Tibial nerve (tissue), 4 donors: ENCODE measurements at regions not wholly inside any gene's neighbourhood (a gene's known extent, or its start where the extent isn't known, plus 50 kb on each side); places are given as distances from the start of the nearest gene placed in this dataset.

ENCODE experiments used
- EP300 ChIP-seq, 2 donors: sonication (generic); formaldehyde crosslinking; IDR thresholded peaks; one replicate each; pipeline ENCODE4 v1.6.1; 2017; ENCODE audit warnings: antibody characterized with exemption in 2 of 2, mild to moderate bottlenecking in 1 of 2
- POLR2A ChIP-seq, 2 donors: fragments of 450-650 bp; IDR thresholded peaks; one replicate each; pipeline ENCODE4 v1.6.1; 2017; ENCODE audit warnings: antibody characterized with exemption in 2 of 2, mild to moderate bottlenecking in 2 of 2, moderate library complexity in 2 of 2
- TF ChIP-seq, protein P1 (sequence below), 5 experiments: fragments of 200-600 bp in 3 of 5; fragments of 450-650 bp in 2 of 5; sonication (generic) in 3 of 5; IDR thresholded peaks; one replicate each; pipeline ENCODE4 v1.5.1; 2016 to 2019; ENCODE audit warnings: antibody characterized with exemption in 5 of 5, mild to moderate bottlenecking in 3 of 5, moderate library complexity in 2 of 5

DNA sequence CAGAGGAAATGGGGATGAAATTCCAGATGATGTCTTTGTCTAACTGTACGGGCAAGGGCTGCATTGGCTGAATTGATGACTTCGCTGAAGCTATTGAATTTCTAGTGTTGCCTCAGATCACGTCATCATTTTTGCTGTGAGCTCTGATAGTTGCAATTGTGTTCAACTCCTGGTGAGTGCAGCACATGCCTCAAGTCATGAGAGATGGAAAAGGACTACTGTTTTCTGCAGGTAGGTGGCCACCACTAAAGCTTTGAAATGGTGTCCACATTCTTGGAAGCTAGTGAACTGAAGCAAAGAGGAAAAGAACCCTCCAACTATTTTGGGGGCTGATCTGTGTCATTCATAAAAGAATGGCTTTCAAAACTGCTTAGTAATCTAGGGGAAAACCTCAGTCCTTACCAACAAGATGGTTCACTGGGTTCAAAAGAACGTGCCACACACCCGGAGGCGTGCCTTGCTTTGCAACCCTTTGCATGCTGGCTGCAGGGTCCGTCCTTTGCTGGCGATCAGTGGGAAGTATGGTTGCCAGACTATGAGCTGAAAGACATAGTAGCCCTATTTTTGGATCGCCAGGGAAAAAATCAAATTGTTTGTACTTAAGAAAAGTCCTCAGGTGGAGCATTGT lies 88.1 kb upstream of the STOX2 start:
- TF ChIP-seq, protein P1, sequence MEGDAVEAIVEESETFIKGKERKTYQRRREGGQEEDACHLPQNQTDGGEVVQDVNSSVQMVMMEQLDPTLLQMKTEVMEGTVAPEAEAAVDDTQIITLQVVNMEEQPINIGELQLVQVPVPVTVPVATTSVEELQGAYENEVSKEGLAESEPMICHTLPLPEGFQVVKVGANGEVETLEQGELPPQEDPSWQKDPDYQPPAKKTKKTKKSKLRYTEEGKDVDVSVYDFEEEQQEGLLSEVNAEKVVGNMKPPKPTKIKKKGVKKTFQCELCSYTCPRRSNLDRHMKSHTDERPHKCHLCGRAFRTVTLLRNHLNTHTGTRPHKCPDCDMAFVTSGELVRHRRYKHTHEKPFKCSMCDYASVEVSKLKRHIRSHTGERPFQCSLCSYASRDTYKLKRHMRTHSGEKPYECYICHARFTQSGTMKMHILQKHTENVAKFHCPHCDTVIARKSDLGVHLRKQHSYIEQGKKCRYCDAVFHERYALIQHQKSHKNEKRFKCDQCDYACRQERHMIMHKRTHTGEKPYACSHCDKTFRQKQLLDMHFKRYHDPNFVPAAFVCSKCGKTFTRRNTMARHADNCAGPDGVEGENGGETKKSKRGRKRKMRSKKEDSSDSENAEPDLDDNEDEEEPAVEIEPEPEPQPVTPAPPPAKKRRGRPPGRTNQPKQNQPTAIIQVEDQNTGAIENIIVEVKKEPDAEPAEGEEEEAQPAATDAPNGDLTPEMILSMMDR (IDR thresholded peaks at IDR 0.05): no peak
- TF ChIP-seq POLR2A (IDR thresholded peaks at IDR 0.05) (no peak), EP300 (IDR thresholded peaks at IDR 0.05) (no peak)
